Prostate gland (tissue), 2 donors: ENCODE measurements at regions not wholly inside any gene's neighbourhood (a gene's known extent, or its start where the extent isn't known, plus 50 kb on each side); places are given as distances from the start of the nearest gene placed in this dataset.

Experiments
- POLR2A ChIP-seq: fragments of 450-650 bp; IDR thresholded peaks from one replicate; pipeline ENCODE4 v1.6.1; 2016; ENCODE audit warnings: antibody characterized with exemption, mild to moderate bottlenecking
- TF ChIP-seq, protein P1 (sequence below), 4 experiments: fragments of 200-600 bp in 2 of 4; fragments of 450-650 bp in 2 of 4; sonication (generic) in 2 of 4; IDR thresholded peaks; 1 replicate in 3 of 4; 2 replicates in 1 of 4; pipeline ENCODE4 v1.5.1; 2016 to 2019; ENCODE audit warnings: antibody characterized with exemption in 4 of 4, mild to moderate bottlenecking in 2 of 4, moderate library complexity in 2 of 4

DNA sequence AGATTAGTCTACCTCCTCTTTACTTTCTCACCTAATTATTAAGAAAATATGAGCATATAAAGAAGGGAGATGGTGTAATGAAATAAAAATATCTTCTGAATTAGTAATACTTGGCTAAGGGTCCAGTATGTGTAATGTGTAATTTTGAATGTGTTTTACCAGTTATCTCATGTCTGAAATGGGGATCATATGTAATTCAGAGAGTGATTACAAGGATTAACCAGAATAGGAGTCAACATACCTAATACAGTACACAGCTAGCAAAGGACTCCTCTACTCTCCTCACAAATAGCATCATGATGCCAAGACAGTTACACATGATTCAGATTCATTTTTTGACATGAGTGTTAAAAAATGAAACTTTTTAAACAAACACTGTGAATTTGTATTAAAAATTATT, 570.4 kb downstream of the SI start:
- TF ChIP-seq, protein P1, sequence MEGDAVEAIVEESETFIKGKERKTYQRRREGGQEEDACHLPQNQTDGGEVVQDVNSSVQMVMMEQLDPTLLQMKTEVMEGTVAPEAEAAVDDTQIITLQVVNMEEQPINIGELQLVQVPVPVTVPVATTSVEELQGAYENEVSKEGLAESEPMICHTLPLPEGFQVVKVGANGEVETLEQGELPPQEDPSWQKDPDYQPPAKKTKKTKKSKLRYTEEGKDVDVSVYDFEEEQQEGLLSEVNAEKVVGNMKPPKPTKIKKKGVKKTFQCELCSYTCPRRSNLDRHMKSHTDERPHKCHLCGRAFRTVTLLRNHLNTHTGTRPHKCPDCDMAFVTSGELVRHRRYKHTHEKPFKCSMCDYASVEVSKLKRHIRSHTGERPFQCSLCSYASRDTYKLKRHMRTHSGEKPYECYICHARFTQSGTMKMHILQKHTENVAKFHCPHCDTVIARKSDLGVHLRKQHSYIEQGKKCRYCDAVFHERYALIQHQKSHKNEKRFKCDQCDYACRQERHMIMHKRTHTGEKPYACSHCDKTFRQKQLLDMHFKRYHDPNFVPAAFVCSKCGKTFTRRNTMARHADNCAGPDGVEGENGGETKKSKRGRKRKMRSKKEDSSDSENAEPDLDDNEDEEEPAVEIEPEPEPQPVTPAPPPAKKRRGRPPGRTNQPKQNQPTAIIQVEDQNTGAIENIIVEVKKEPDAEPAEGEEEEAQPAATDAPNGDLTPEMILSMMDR (IDR thresholded peaks at IDR 0.05): no peak
- TF ChIP-seq POLR2A: no peak
